GM19452 (cell line): ENCODE measurements at regions not wholly inside any gene's neighbourhood (a gene's known extent, or its start where the extent isn't known, plus 50 kb on each side); places are given as distances from the start of the nearest gene placed in this dataset.

Experiments used
- ATAC-seq: cut with Tn5 transposase; IDR thresholded peaks from one replicate; pipeline ENCODE4 v1.9.1; 2021; ENCODE audit not compliant: unreplicated experiment

DNA sequence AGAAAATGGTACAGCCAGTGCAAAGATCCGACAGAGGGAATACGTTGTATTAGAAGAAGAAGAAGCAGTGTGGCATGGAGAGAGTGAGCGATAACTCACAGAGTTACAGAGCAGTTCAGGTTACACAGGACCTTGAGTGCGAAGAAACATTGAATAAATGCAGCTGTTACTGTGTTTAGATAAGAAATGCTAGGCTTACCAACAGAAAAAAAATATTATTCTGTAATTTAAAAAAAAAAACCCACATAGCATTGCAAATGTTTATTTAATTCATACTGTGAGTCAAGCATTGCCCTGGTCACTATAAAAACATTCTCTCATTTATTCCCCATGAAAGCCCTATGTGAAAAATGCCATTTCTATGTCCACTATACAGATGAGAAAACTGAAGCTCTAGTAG is 373.4 kb upstream of the EPHA7 start:
- ATAC-seq: no peak

DNA sequence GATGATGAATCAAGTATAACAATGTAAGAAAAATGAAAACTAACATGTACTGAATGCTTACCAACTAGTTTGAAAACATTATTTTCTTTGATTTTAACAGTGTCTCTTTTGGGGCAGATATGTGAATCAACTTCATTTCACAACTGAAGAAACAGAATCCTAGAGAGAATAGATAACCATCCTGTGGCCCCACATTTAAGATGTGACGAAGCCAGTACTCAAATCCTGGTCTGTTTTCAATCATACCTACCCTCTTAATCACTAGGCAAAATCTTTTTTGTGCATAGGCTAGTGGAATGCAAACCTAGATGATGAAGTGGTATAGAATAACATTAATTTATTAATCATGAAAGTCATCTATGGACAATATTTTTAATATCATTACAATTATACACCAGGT is 371.6 kb upstream of the EPHA7 start:
- no peak for ATAC-seq

DNA sequence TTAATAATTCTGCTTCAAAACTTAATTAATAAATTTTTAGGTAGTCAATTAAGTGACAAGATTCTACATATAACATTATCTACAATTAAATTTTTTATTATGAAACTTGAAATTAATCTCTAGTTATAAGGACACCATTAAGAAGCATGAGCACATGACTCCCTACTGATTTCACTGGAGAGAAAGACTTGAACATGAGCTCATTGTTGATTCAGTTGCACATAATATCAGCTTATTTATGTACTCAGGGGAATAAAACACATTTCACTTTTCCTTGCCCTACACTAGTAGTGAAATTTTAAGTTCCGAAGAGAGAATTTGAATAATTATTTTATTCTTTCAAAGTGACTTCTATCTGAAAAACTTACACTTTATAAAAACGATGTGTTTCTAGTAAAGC is 370.2 kb upstream of the EPHA7 start:
- ATAC-seq: no peak

DNA sequence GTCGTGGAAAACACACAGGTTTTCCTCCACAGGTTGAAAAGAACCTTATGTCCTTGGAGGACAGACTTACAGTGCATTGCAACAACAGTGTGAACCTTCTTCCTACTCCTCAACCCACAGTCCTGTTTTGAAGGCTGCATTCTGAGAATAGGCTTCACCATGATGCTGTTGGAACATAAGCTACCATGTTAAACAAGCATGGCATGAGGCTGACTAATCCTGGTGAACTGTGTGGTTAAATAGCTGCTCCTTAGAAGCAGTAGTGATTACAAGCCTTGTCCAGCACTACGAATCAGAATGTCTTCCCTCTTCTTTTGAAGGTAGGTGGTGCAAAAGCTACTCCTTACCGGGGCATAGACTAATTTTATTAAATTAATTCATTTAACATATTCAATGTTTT is 368.5 kb upstream of the EPHA7 start:
- ATAC-seq: no peak

DNA sequence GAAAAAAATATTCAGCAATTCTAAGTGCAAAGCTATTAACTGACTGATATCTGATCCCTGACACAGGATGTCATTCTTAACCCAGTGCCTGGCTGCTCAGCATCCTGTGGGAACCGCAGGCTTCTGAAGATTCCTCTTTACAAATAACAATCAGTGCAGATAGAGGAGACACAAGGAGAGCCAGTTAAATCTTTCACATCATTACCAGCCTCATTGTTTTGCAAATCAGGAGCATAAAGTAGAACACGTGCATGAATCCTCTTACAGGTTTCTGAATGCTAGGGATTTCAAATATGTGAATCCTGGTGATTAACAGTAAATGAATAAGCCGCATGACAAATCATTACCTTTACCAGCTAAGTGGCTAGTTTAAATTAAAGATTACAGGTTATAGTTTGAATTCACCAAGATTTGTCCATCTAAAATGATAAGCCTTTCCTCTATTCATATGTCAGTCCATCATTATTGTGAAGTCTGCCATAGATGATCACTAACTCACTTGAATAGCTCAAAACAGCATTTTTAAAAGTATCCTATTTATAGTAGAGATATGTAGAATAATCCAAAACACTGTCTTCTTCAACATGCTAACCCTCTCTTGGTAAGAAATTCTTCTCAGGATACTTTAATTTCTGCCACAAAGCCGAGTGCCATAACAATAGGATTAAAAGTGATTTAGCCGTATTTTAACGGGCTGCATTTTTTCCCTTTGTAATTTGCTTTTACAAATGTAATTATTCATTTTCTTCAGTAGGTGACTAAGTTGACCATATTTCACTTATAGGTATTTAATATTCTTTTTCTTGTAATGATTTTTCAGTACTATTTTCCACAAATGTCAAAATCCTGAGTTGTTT is 367.3 kb upstream of the EPHA7 start:
- ATAC-seq: no peak

DNA sequence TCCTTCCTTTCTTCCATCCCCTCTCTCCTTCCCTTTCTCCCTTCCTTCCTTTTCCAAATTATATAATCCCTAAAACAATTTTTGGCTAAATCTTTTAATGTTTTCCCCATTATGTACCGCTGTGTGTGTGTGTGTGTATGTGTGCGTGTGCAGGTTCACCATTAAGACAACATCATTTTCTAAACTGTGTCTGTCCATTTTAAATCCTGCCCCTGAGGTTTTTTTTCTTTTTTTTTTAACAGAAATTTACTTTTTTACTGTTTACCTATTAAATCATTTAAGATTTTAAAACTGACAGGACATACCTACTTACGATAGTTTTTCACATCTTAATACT is 366.3 kb upstream of the EPHA7 start:
- no peak for ATAC-seq

DNA sequence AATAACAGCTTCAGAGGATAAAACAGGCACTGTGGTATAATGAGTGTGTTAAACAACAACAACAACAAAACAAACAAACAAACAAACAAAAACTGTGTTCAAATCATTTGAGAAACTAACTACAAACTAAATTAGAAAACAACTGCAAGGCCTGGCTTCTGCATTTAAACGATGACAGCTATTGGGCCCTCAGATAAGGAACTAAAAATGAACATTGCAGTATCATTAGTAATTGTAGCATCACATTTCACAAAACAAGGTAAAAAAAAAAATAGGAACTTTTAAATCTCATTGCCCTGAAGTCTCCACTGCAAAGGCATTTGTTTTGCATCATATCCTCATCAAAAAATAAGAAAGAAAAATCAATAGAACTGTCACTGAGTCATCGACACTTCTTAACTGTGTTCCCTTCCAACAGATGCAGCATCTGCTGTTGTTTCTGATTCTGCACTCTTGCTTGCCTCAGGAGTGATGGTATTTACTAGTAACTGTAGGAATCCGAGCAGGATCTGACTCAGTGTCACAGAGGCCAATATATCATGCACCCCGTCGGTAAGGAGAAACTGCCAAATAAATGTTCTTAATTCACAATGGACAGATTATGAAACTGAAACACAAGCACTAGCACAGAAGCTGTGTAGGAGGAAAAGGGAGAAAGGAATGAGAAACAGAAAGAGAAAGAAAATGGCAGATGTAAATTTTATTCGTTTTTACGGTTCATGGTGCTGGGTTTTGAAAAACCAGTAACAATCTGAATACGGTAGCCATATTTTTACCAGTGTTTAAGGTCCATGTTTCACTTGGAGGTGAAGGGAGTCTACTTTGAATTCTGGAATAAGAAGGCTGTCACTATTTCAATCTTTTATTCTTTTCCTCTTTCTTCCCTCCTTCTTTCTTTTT is 365.7 kb upstream of the EPHA7 start:
- ATAC-seq: no peak

DNA sequence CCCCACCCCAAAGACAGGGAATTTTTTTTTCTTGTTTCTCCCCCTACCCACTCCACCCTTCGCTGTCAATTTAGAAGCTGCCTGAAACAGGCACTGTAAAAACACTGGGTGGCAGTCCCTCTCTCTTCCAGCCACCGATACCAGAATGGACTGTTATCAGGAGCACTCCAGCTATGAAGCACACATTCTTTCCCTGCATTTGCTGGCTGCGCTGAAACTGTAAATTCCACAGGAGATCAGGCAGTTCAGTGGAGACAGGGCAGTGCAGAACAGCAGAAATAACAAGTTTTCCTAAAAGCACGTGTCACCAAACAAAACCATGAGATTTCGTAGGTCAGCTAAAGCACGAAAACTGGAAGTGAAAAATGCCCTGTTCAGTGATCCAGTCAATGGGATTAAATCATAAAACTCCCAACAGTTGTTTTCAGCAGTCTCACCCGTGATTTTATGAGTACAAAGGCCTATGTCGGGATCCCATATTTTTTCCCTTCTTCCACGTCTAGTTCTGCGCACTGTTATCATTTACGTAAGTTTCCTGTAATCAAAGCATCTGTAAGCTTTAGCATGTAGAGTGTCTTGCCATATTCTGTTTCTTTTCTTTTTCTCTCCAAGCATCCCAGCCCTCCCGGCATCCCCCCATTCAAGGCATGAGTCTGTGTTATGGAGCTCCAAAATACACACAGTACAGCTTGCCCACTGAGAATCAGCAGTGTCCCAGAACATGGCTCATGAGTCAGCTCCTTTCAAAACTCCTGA is 359.9 kb upstream of the EPHA7 start:
- no peak for ATAC-seq

DNA sequence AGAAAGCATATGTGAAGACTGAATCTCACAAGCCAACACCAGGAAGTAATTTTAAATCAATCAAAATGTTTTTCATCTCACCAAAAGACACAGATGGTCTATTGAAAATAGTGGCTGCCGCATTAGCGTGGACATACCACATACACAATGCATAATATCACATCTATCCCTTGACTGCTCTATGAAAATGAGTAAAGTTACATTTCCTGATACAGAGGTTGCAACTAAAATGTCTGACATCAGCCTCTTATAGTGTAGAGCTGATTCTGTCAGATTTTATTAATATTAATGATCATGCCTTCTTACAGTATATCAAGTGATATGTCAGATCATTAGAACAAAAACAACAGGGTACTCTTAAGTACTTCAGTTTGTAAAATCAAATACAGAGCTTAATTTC is 339.8 kb upstream of the EPHA7 start:
- no peak for ATAC-seq

DNA sequence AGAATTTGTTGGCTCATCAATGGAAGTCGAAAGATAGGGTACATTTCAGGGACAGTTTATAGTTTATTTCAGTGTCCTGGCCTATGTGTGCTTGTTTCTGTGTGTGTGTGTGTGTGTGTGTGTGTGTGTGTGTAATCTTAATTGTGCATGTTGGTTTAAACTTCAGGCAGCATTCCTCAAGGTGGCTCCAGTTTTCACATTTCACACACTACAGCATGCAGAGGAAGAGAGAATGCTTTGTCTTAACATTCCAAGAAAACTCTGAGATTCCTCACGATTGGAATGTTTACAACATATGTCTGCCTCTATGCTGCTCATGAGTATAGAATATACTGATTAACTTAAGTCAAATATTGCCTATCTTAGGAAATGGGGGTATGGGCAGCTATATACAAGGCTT is 332.6 kb upstream of the EPHA7 start:
- no peak for ATAC-seq

DNA sequence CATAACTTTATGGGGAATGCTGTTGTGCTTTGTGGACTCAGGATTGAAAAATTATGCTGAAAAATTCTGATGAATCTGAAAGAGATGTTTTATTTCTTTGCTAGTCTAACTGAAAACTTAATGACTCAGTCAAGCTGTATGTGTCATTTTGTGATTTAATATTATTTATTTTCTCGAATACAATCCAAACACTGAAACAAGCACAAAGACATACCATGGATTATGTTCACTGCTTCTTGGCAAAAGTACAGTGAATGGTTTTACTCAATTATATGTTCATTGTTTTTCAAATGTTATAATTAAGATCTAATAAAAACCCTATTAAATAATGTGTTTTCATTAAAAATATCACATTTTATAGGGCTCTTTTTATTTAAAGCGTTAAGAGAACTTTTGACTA is 330.6 kb upstream of the EPHA7 start:
- ATAC-seq: no peak

DNA sequence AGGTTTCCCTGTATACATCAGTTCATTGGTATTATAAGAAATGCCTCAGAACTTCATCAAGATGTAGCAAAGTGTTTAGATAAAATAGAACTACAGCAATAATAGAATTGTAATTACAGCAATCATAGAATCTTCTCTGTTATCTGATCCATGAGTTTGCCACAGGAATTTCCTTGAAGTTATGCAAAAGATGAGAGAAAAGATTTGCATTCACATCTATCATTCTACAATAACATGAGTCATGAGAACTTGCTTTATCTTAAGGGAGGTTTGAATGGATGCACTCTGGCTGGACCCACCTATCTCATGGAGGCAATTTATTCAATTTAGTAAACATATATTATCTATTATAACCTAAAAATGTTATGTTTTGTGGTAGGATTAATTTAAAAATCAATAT is 329.8 kb upstream of the EPHA7 start:
- ATAC-seq: no peak

DNA sequence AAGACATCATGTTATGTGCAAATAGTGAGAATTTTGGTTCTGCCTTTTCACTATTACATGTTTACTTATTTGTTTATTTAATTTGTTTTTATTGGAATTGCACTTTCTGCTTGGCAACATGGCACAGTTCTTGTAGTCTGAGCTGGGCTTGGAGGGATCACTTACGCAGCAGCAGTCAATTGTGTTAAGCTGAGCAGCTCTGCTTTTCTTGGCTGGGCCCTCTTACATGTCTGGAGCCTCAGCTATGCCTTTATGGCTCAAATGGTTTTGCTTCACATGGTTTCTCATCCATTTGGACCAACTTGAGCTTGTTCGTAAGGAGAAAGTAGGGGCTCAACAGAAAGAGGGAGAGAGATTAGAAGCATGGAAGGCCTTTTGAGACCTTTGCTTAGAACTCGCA is 327.5 kb upstream of the EPHA7 start:
- no peak for ATAC-seq

DNA sequence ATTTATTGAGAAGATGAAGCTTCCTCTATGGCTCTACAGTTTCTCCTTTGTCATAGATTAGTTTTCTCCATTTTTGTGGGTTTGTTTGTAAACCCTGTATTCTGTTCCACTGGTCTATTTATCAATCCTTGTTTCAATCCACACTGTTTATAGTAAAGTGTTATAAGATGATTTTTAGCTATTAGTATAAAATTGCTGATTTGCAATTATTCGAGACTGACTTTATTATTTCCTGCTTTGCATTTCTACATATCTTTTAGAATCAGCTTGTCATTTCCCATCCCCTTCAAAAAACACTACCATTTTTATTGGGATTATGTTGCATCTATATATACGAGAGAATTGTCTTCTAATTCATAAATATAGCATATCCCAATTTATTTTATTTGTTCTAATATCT is 325.9 kb upstream of the EPHA7 start:
- no peak for ATAC-seq

DNA sequence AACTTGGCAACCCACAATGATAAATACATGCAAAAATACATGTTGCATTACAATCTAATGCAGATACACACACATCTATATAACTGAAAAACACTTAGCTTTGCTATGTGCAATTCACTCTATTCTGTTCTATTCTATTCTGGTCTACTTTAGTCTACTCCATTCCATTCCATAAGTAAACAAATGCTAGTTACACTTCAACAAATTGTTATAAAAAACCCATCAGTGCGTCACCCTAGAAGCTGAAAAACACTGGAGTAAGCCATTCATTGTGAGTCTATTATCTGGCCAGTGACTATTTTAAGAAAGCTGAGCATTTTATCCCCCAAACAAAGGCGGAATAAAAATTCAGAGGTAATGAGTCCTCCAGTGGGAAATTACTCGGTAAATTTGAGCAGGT is 315.7 kb upstream of the EPHA7 start:
- ATAC-seq: no peak

DNA sequence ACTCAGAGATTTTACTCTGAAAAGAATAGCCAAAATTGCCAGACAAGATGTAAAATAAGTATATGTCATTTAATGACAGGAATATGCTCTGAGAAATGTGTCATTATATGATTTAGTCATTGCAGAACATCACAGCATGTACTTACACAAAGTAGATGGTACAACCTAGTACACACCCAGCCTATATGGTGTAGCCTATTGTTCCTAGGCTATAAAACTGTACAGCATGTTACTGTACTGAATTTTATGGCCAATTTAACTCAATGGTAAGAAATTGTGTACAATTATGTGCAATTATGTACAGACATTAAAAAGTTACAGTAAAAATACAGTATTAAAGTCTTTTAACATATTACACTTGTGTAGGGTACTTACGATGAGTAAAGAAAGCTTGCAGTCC is 311.9 kb upstream of the EPHA7 start:
- no peak for ATAC-seq

DNA sequence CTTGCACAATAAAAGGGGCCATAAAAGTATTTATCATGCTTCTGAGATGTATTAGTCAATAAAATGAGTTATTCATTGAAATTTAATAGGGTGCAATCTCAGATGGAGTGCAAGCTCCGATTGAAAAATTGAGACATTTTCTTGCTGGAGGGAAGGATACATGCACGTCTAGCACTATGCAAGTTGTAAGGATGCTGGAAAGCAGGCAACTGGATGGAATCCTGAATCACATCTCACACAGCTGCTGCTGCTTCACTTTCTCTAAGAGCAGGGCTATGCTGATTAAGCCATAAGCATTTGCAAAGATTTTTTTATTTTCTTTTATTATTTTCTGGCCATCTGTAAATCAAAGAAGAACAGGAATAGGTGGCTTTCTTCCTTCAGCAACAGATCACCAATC is 308.8 kb upstream of the EPHA7 start:
- no peak for ATAC-seq

DNA sequence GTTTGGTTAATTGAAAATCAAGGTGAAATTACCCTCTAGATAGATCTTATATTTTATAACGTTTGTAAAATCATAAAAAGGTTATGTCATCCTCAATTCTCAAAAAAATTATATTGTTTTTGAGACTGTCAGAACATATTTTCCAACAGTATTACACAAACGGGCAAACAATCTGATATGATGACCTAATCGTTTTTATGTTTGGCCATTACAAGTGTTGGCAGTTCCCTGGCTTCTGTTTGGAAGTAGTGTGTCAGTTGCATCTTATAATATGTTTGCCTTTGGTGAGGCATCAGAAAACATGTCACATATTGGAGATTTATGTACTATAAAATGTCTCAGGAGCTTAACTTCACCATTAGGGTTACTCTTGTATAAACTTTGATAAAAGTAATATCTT is 308.1 kb upstream of the EPHA7 start:
- ATAC-seq: no peak

DNA sequence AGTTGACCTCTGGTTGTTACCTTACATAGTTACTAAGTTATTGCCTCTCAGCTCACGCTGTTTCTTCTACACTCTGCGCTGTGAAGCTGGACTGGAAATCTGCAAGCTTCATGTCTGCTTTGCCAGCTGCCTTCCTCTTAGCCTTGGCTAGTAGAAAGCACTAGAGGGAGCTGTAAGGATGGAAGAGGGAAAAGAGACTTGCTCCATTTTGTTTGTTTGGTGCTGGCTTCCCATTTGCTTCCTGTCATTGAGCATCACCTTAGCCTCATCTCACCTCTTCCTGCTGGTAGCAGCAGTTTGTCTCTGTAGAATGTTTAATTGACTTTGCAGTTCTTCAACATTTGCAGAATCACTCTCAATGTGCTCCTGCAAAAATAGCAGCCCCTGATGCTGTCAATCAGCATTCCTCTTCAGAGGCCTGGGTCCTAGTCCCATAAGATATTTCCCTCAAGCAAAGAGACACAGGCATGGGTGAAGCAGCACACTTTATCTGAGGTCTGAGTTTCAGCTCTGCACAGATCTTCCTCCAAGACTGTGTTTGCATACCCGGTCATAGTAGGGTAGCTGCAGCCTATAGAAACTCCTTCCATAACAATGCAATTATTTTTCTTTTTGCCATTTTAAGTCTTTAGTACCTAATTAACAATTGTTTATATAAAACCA is 302.2 kb upstream of the EPHA7 start:
- no peak for ATAC-seq

DNA sequence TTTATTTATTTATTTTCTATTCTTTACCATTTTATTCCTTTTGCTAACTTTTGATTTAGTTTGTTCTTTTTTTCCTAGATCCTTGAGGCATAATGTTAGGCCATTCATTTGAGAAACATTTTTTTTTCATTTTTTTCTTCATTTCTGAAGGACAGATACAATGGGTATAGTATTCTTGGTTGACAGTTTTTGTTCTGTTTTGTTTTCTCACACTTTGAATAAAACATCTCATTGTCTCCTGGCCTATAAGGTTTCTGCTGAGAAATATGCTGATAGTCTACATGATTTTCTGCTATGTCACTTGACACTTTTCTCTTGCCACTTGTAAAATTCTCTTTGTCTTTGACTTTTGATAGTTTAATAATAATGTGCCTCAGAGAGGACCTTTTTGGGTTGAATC is 294.6 kb upstream of the EPHA7 start:
- ATAC-seq: no peak

DNA sequence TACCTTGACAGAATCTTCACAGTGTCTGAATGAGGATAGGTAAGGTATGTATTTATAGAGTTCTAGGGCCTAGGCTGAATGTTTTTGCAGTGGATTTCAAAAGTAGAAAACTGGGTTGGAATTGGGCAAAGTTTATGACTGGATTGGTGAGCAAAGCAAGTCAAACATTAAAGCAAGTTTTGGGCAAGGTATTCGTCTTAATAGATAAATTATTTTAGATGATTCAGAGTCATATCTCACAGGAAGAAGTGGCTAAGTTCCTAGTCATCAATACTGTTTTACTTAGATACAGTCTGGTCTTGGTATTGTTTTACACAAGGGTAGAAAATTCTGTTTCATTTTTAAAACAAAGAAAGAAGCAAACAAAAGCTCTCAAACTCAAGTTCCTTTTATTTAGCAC is 284.1 kb upstream of the EPHA7 start:
- ATAC-seq: no peak
